C1 segment of cervical spinal cord (tissue), 14 donors: ENCODE measurements at regions not wholly inside any gene's neighbourhood (a gene's known extent, or its start where the extent isn't known, plus 50 kb on each side); places are given as distances from the start of the nearest gene placed in this dataset.

Experiments
- DNase-seq, 14 donors: peaks; one replicate each; lab custom pipeline; 2025; lab: John Stamatoyannopoulos, UW

GRCh38 chr7:46175221-46175620, 254.1 kb upstream of the IGFBP3 start:
- no peak for DNase-seq

- no peak for DNase-seq
Measured at GRCh38 chr7:46174196-46174580, 253.1 kb upstream of the IGFBP3 start.

GRCh38 chr7:46173476-46174195, 252.6 kb upstream of the IGFBP3 start:
- DNase-seq, result no peak

GRCh38 chr7:46170792-46171191, 249.7 kb upstream of the IGFBP3 start:
- DNase-seq, result no peak

- DNase-seq, result no peak
Measured at GRCh38 chr7:46170021-46170420, 248.9 kb upstream of the IGFBP3 start.

GRCh38 chr7:46169384-46169755, 248.3 kb upstream of the IGFBP3 start:
- DNase-seq, result no peak

GRCh38 chr7:46168671-46169383, 247.8 kb upstream of the IGFBP3 start:
- no peak for DNase-seq

- no peak for DNase-seq
Measured at GRCh38 chr7:46168231-46168630, 247.2 kb upstream of the IGFBP3 start.

GRCh38 chr7:46165276-46165675, 244.2 kb upstream of the IGFBP3 start:
- DNase-seq, result no peak

- DNase-seq, result no peak
Measured at GRCh38 chr7:46164629-46165028, 243.6 kb upstream of the IGFBP3 start.

GRCh38 chr7:46163246-46163645, 242.2 kb upstream of the IGFBP3 start:
- no peak for DNase-seq

GRCh38 chr7:46162609-46163008, 241.5 kb upstream of the IGFBP3 start:
- no peak for DNase-seq

GRCh38 chr7:46160861-46161260, 239.8 kb upstream of the IGFBP3 start:
- DNase-seq, result no peak

GRCh38 chr7:46157931-46158330, 236.9 kb upstream of the IGFBP3 start:
- DNase-seq, result no peak

GRCh38 chr7:46157404-46157803, 236.3 kb upstream of the IGFBP3 start:
- no peak for DNase-seq

GRCh38 chr7:46156853-46157252, 235.8 kb upstream of the IGFBP3 start:
- DNase-seq, result no peak

GRCh38 chr7:46156086-46156485, 235.0 kb upstream of the IGFBP3 start:
- DNase-seq, result no peak

GRCh38 chr7:46155367-46155766, 234.3 kb upstream of the IGFBP3 start:
- no peak for DNase-seq

- no peak for DNase-seq
Measured at GRCh38 chr7:46153951-46154787, 233.1 kb upstream of the IGFBP3 start.

GRCh38 chr7:46153583-46153950, 232.5 kb upstream of the IGFBP3 start:
- no peak for DNase-seq

GRCh38 chr7:46152696-46153095, 231.6 kb upstream of the IGFBP3 start:
- DNase-seq, result no peak

- DNase-seq, result no peak
Measured at GRCh38 chr7:46150721-46151120, 229.6 kb upstream of the IGFBP3 start.

GRCh38 chr7:46150202-46150601, 229.1 kb upstream of the IGFBP3 start:
- no peak for DNase-seq
